Hematopoietic multipotent progenitor cell (in vitro differentiated cells): ENCODE measurements at regions not wholly inside any gene's neighbourhood (a gene's known extent, or its start where the extent isn't known, plus 50 kb on each side); places are given as distances from the start of the nearest gene placed in this dataset.

Source experiments
- DNase-seq, 3 donors: peaks; one replicate each; pipeline ENCODE4 v3.0.0-alpha.2; 2011 to 2015; ENCODE audit warnings: low read depth in 2 of 3, low spot score in 2 of 3

GRCh38 chr7:80348223-80348622 is 163.6 kb downstream of the GNAT3 start:
- no peak for DNase-seq

- DNase-seq = no peak
These were observed 164.7 kb downstream of the GNAT3 start for GRCh38 chr7:80347173-80347572.

GRCh38 chr7:80346704-80347103 is 165.2 kb downstream of the GNAT3 start:
- DNase-seq = no peak

- peak in 2 of 3 donors; percentile 15 to 61 for DNase-seq
These were observed 176.2 kb downstream of the GNAT3 start for GRCh38 chr7:80335511-80336231.

GRCh38 chr7:80334908-80335307 is 177.0 kb downstream of the GNAT3 start:
- DNase-seq = no peak

- DNase-seq = peak in 1 of 3 donors; percentile 54
These were observed 177.7 kb downstream of the GNAT3 start for GRCh38 chr7:80334196-80334595.

GRCh38 chr7:80333040-80333439 is 178.8 kb downstream of the GNAT3 start:
- DNase-seq = no peak

- no peak for DNase-seq
These were observed 181.4 kb downstream of the GNAT3 start for GRCh38 chr7:80330434-80330833.

- no peak for DNase-seq
These were observed 187.8 kb downstream of the GNAT3 start for GRCh38 chr7:80324032-80324431.

- DNase-seq = no peak
These were observed 184.8 kb downstream of the GNAI1 start for GRCh38 chr7:80319461-80319860.

DNA sequence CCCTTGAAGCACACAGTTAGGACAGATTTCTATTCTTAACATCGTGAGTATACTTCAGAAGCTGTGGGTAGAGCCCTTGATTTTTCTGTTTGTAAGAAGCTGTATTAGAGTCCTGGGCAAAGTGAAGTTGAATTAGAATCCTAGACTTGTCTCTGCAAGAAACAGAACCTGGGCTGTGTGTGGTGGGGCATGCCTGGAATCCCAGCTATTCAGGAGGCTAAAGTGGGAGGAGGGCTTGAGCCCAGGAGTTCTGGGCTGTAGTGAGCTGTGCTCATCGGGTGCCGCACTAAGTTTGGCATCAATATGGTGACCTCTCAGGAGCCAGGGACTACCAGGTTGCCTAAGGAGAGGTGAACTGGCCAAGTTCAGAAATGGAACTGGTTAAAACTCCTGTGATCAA is 183.4 kb downstream of the GNAI1 start:
- DNase-seq = no peak

GRCh38 chr7:80316811-80317210 is 182.2 kb downstream of the GNAI1 start:
- no peak for DNase-seq

DNA sequence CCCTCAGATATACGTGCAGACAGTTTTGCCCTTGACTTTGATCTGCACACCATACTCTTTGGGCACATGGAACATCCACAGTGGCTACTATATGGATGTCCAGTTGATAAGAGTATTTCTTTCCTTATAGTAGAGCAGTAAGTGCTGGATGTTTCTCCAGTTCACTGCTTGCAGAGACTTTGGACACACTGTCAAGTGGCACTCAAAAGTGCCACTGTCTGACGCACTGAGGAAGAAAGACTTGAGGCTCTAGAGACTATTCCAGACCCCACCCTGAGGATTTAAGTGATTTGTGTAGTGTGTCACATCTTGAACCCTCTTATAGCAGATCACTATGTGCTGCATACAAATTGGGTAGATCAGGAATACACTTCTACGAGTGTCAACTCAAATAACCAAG is 179.1 kb downstream of the GNAI1 start:
- DNase-seq = no peak

DNA sequence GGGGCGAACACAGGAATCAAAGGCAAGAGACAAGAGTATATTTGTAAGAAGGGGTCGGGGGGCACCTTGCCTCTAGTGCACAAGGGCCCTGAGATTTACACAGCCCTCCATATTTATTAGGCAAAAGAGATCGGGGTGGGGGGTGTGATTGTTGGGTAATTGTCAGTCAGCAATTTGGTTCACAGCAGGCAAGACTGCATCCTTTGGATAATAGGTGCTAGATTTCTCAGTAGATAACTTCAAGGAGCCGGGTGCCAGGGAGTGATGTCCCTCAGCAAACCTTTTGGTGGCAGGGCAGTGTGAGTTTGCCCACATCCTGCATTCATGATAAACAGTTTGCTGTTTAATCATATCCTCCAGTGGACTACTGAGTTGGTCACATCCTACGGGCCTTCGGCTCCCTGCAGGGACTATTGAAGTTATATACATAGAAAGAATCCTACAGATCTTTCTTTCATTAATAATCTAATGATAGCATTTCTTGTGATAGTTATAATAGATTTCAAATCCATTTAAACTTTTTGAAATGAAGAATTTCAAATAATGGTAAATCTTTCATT is 178.5 kb downstream of the GNAI1 start:
- DNase-seq = no peak

- peak in 2 of 3 donors; percentile 43 to 75 for DNase-seq
These were observed 177.6 kb downstream of the GNAI1 start for GRCh38 chr7:80312139-80312661.

GRCh38 chr7:80311313-80311712 is 176.7 kb downstream of the GNAI1 start:
- DNase-seq = no peak

- DNase-seq = peak in 1 of 3 donors; percentile 30
These were observed 175.4 kb downstream of the GNAI1 start for GRCh38 chr7:80309971-80310549.

GRCh38 chr7:80309377-80309776 is 174.7 kb downstream of the GNAI1 start:
- no peak for DNase-seq

DNA sequence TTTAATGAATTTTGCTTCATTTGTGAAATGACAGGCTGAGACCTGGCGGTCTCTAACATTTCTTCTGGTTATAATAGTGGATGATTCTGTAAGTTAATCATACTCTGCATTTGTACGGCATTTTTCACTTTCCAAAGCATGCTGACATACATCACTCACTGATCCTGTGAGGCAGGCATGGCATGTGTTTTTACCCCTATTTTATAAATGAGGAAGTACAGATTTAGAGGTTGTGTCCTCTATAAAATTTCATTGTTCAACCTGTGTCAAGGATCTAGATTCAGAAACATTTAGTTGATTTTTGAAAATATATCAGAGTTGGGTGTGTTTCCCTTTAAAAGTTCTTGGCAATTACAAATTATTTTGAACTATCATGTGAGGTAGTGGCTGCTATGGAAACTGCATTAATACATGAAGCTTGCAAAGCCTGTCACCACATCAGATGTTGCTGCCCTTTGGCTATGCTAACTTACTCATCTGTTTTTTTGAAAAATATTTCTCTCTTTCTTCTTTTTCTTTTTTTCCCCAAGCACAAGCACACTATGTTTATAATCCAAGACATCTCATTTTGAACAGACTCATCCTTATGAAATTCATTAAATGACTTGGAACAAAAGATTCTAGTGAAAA is 172.7 kb downstream of the GNAI1 start:
- peak in 1 of 3 donors; percentile 36 for DNase-seq

DNA sequence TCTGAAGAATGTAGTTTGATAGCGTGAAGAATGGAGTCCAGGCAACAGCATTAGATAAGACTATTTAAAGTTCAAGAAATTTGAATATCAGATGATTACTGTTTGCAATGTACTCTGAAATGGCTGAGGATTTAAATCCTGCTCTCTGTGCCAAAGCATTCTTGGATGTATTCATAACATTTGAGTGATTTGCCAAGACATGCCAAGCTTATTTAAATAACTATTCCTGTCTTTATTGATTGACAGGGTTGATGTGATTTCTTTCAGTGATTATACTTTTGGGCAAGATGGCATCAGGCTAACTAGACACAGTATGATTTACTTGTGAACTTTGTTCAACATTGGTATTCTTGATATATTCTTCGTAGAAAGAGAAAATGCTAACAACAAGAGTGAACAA is 168.7 kb downstream of the GNAI1 start:
- DNase-seq = no peak

GRCh38 chr7:80302636-80303035 is 168.0 kb downstream of the GNAI1 start:
- DNase-seq = no peak

DNA sequence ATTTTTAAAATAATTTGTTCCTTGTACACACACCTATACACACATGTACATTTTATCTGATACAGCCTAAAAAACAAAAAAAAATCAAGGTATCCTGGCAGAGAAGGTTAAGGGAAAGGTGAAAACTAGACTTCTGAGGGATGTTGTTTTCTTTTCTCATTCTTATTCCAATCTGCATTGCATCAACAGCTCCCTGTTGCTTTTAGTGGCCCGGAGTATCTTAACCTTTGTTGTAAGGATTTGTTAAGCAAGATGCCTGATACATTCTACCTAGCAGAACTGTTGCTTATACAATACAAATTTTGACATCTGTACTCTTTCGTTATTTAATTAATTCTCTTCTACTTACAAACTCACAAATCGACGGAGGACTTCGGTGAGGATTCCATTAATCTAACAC is 167.4 kb downstream of the GNAI1 start:
- no peak for DNase-seq
